RCC 7860 (cell line): ENCODE measurements at regions not wholly inside any gene's neighbourhood (a gene's known extent, or its start where the extent isn't known, plus 50 kb on each side); places are given as distances from the start of the nearest gene placed in this dataset.
A peak's percentile ranks its signal among the peaks of the same experiment; 100 is the strongest.
"Not testable (repeated sequence)": the region's sequence is repeated elsewhere in the genome, so short reads cannot be mapped to it uniquely, and the experiment has no call there.

ENCODE experiments used
- DNase-seq: peaks from one replicate; pipeline ENCODE4 v3.0.0-alpha.2; 2015; ENCODE audit warnings: low spot score
- FAIRE-seq: peaks from 2 replicates; lab custom pipeline; 2012; peaks lifted over from hg19 to GRCh38; lab: Jason Lieb, UNC

DNA sequence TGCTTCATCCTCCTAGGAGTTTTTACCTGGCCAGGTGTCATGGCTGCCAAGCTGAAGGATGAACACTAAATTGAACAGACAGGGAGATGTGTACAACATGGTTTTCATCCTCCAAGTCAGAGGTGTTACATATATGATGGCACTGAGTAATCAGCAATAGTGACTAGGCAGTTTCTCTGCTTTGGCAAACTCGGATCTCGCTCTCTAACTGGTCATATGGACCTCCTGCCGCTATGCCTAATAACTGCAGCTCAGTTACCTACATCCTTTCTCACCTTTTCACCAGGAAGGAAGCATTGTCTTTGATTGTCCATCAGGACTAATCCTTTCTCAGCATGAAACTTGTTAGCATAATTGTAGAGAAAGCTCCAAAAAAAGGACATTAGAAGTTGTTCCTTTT is 175.9 kb upstream of the PLSCR5 start:
- DNase-seq (no peak), FAIRE-seq (no peak)

DNA sequence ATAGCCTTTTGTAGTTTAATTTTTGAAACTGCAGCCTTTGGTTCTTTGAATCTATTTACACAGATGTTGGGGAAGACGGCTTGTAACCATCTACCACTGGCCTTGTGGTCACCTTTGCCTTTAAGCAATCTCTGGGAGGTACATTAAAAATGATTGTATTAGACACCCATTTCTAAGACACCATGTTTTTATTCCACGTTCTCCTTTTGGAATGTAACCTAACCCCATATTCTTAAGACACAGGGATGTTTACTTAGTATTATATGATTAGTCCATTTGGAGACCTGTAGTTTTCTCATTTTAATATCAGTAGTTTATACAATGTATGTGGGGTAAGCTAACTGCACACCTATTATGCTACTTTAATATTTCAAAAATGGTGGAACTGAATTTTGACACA is 175.1 kb upstream of the PLSCR5 start:
- no peak for FAIRE-seq
- no peak for DNase-seq

DNA sequence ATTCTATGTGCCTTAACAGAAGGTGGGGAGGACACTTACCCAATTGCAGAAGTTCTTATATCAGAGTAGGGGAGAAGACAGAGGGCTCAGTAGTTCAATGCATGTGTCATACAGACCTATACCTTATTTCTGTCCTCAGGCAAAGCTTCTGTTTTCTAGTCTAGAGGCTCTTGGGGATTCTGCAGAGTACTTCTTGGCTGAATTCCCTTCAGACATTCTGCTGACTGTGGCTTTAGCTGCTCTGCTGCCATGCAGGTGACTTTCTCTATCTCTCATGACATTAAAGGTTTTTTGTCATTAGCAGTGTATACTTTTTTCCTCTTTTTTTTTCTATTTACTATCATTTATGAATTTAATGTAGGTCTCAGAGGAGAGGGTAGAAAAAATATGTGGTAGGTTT is 172.8 kb upstream of the PLSCR5 start:
- no peak for FAIRE-seq

DNA sequence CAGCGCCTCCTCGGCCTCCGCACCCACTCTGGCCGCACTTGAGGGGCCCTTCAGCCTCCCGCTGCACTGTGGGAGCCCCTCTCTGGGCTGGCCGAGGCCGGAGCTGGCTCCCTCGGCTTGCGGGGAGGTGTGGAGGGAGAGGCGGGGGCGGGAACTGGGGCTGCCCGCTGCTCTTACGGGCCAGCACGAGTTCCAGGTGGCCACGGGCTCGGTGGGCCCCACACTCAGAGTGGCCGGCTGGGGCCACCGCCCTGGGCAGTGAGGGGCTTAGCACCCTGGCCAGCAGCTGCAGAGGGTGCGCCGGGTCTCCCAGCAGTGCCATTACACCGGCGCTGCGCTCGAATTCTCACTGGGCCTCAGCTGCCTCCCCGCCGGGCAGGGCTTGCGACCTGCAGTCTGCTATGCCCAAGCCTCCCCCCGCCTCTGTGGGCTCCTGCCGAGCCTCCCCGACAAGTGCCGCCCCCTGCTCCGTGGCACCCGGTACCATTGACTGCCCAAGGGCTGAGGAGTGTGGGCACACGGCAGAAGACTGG is 167.1 kb upstream of the PLSCR5 start:
- no peak for FAIRE-seq
- no peak for DNase-seq

More for the DNA sequence above, 172.8 kb upstream of the PLSCR5 start:
- no peak for DNase-seq

DNA sequence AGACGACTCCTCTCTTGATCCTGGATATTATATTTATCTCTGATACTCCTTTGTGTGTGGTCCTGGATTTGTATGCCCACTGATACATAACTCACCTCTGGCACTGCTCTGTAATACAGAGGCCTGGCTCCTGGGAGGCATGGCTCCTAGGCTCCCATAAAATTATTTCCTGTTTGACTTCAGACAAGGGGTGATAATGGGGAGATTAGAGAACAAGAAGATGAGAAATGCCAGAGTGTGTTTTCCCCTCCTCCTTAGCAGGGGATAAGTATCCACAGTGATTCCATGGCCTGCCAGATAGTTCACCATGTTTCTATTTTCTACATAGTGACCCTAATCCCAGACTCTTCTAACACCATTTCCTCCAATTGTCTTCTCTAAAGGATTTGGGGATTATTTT is 165.7 kb upstream of the PLSCR5 start:
- DNase-seq: no peak
- no peak for FAIRE-seq

DNA sequence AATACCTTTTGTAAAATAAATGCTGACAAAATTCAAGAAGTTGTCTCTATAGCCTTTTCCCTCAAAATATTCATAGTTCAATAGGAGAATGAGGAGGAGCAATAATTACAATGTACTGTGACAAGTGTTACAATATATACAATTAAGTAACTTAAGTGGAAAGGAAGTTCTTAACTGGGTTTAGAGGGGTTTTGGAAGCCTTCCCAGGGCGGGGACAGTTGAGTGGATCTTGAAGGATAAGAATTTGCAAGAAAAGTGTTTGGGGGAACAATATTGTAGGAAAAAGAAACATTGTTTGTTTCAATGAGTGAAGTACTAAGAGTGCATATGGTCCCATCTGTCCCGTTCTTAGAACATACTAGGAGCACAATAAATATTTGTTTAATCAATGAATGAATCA is 165.2 kb upstream of the PLSCR5 start:
- no peak for DNase-seq
- FAIRE-seq: no peak

DNA sequence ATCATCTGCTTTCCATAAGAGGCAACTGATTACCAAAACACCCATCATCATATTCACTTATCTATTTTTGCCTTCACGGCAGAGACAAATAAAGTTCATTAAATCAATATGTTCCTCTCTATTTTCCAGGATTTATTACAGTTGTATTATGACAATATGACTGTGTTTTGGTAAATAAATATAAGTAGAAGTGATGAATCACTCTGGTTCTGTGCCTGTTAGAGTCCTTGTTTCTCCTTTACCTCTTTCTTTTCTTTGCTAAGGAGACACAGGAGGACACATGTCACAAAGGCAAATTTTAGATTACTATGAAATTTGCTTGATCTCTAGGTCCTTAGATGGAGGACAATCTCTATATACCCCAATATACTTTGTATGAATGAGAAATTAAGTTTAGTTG is 152.6 kb upstream of the PLSCR5 start:
- FAIRE-seq (no peak), DNase-seq (no peak)

DNA sequence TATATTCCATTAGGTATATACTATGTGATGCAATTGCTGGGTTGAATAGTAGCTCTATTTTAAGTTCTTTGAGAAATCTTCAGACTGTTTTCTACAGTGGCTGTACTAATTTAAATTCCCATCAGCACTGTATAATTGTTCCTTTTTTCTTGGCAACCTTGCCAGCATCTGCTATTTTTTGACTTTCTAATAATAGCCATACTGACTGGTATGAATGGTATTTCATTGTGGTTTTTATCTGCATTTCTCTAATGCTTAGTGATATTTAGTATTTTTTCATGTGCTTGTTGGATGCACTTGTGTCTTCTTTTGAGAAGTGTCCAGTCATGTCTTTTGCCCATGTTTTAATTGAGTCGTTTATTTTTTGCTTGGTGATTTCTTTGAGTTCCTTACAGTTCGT is 145.1 kb upstream of the PLSCR5 start:
- no peak for FAIRE-seq
- DNase-seq: no peak

DNA sequence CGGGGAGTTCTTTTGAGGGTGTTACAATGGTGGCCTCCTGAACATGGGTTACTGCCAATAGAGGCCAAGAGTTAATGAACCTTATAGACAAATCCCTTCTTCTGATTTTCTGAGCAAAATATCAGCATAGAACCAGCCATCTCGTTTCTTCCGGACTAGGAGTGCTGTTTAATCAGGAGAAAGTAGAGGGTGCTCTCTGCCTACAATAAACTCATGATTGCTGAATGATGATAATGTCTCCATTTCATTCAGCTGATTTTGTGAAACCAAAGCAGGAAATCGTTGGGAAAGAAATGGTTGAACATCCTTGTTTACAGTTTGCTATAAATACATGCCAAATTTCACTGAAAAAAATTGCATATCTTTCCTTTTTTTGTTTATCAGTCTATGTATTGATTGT is 142.8 kb upstream of the PLSCR5 start:
- DNase-seq: no peak
- no peak for FAIRE-seq

DNA sequence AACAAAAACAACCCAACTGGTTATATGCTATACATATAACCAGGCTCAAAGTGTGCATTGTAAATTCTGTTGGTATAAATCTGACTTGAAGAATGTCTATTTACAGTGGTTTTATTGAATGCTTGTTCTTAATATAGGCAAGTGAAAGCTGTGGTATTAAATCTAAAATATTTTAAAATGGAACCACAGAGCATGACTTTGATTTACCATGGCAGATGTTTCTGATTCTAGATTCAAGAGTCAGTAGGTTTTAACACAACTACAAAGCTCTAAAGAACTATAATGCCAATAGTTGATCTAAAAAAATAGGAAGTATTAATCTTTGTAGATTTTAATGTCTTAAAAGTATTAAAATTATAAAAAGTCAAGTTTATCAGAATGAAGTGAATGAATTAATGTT is 141.9 kb upstream of the PLSCR5 start:
- FAIRE-seq (peak; percentile 2), DNase-seq (no peak)

DNA sequence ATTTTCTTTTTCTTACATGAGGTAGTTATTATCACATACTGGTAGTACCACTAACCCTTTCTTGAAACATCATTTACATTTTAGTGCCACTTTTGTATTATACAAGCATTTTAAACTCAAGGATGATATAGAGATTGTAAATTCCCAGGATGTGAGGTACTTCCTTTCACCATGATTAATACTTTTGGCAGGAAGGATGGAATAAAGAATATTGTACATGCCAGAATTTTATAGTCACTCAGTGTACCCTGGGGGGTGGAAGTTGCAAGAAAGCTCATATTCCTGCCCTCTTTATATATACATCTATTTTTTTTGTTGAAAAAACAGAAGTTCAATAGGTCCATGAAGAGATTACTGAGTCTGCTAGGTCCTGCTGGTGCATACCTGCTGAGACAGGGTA is 141.0 kb upstream of the PLSCR5 start:
- no peak for FAIRE-seq
- DNase-seq: no peak

DNA sequence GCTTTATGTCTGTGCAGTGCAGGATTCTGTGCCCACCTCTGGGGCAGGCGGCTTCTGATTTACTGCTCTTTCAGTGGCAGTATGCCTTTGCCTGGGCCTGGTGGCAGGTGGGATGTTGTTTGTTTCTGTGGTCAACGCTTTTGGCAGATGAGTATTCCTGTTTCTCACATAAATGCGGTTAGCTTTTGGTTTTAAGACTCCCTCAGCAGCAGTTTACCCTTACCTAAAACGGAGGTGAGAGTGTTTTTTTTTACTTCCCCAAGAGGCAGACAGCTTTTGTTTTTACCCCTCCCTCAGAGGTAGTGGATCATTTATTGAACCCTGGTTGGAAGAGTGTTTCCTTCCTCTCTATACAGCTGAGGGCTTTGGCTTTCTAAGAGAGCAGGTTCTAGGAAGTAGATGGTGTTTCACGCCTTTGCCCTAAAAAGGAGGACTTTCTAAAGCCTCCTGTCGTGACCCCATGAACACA is 134.1 kb upstream of the PLSCR5 start:
- no peak for DNase-seq
- FAIRE-seq: no peak

DNA sequence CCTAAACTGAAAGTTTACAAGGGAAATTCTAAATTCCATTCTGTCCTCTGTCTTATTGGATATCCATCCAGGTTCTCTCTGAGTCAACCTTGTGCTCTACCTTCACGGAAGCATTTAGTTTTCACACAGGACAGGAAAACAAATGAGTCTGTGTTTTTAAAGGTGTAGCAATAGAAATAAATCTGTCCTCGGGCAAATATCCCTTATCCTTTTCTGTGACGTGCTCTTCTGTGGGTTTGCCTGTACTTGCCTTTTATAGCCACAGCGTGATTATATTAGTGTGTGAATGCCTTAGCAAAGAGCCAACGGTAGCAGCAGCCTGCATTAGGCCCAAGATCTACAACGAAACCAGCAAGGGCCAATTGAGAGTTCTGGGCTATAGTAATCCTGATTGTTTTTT is 127.2 kb upstream of the PLSCR5 start:
- FAIRE-seq (no peak), DNase-seq (no peak)

DNA sequence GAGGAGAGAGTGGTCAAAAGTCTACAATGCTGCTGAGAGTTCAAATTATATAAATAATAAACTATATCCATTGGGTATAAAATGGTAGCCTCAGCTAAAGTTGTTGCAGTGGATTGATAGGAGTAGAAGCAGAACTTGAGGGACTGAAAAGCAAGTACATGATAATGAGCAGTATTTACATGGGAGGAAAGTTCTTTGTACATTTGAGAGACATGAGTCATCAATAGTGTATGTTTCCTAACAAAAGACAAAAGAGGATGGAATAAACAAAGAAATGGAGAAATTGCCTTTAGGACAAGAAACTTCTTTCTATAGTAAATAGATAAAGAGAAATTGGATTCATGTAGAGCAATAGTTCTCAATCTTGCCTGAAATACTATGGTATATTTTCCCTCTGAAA is 110.0 kb upstream of the PLSCR5 start:
- DNase-seq: no peak

DNA sequence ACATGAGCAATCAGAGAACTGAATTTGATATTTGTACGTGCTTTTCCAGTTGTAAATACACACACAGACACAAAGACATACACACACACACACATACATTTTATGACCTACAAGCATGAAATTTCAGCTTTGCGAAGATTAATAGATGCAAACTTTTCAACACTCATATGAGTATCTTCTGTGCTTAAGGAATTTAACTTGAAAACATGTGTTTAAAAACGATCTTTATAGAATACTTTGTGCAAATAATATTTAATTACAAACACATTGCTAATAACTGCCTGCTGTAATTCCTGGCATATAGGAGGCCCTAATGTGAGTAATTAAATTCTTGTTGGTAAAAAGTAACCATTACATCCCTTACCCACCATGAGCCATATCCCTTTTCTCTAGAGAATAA is 107.7 kb upstream of the PLSCR5 start:
- FAIRE-seq (no peak), DNase-seq (no peak)

More for the DNA sequence above, 110.0 kb upstream of the PLSCR5 start:
- no peak for FAIRE-seq

DNA sequence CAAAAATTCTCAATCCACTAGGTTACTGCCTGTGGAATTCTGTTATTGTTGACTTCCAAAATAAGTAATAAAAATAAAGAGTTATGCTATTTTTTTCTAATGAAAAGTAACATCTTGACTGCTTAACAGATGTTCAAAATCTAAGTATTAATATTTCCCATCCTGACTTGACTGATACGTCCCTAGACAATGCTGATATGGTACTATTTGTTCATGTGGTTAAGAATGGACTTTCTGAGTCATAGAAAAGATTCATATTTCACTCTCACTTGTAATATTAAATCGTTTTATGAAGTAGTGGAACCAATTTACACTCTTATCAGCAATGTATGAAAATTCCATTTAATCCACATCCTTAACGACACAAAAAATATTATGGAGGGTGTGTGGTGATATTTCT is 104.8 kb upstream of the PLSCR5 start:
- no peak for DNase-seq
- no peak for FAIRE-seq

DNA sequence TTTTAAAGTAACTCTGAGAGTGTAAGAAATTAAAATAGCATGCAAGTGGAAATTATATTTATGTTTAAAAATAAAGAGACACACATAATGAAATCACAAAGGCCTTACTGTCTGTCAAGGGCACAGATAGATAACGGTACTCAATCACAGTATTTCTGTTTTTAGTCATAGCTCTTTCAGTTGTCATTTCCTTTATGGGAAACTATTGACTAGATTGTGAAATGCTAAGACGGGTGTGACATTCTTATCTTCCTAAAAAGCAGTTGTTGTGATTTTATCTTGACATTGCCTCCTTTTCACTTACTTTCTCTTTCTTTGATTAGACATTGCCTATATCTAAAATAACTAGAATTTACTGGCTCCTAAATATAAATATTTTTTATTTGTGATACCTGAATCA is 100.1 kb upstream of the PLSCR5 start:
- DNase-seq (no peak), FAIRE-seq (no peak)

DNA sequence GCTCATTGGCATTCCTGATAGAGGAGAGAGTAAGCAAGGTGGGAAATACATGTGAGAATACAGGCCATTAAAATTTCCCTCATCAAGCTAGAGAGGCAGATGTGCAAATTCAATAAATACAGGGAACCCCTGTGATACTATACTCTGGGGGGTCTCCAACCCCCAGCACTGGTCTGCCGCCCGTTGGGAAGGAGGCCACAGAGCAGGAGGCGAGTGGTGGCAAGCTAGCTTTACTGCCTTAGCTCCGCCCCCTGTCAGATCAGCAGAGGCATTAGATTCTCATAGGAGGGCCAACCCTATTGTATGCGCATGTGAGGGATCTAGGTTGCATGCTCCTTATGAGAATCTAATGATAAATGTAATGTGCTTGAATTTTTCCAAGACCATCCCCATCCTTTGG is 97.1 kb upstream of the PLSCR5 start:
- no peak for FAIRE-seq
- no peak for DNase-seq

DNA sequence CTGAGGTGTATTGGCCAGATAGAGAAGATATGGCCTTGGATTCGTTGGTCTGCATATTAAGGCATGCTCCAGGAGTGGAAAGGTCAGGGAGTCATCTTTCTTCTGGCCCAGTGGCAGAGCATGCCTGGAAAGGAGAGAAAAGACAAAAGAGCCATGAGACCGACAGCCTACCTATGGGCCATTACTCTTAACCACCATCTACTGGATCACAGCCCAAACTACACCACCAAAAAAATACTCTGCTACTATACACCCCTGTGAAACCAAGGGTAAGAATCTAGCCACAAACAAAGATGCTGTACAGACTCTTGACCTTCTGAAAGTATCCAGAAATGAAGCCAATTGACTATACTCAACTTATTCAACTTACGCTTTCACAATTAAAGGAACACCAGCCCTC is 96.1 kb upstream of the PLSCR5 start:
- no peak for FAIRE-seq
- DNase-seq: no peak

DNA sequence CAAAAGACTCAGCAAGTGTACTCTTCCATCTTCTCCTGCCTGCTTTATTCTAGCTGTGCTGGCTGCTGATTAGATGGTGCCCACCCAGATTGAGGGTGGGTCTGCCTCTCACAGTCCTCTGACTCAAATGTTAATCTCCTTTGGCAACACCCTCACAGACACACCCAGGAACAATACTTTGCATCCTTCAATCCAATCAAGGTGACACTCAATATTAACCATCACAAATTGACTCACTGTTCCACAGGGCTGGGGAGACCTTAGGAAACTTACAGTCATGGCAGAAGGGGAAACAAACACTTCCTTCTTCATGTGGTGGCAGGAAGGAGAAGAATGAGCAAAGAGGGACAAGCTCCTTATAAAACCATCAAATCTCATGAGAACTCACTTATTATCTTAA is 94.9 kb upstream of the PLSCR5 start:
- not testable (repeated sequence) for DNase-seq, FAIRE-seq

DNA sequence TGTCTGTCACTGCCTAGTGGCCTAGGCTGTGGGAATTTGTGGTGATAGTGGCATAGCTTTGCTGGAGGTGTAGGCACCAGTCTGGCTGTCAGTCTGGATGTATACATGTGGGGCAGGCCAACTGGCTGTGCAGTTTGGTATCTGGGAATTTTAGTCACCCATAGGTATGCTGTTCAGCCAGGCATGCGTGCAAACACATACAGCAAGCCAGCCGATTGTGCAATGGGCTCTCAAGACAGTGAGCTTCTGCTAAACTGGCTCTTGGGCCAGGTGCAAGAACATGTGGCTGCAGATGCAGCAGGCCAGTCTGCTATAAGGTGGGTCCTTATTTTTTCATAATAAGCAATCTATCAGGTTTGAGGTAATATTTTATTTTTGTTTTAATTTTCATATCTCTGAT is 87.1 kb upstream of the PLSCR5 start:
- DNase-seq (peak; percentile 1), FAIRE-seq (no peak)

DNA sequence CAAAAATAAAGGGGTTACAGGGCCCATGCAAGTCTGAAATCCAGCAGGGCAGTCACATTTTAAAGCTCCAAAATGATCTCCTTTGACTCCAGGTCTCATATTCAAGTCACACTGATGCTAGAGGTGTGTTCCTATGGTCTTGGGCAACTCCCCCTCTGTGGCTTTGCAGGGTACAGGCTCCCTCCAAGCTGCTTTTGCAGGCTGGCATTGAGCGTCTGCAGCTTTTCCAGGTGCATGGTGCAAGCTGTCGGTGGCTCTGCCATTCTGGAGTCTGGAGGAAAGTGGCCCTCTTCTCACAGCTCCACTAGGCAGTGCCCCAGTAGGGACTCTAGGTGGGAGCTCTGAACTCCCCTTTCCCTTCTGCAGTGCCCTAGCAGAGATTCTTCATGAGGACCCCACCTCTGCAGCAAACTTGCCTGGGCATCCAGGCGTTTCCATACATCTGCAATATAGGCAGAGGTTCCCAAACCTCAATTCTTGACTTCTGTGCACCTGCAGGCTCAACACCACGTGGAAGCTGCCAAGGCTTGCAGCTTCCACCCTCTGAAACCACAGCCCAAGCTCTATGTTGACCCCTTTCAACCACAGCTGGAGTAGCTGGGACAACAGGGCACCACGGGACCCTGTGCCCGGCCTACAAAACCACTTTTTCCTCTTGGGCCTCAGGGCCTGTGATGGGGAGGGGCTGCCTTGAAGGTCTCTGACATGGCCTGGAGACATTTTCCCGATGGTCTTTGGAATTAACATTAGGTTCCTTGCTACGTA is 80.1 kb upstream of the PLSCR5 start:
- FAIRE-seq (no peak), DNase-seq (no peak)

DNA sequence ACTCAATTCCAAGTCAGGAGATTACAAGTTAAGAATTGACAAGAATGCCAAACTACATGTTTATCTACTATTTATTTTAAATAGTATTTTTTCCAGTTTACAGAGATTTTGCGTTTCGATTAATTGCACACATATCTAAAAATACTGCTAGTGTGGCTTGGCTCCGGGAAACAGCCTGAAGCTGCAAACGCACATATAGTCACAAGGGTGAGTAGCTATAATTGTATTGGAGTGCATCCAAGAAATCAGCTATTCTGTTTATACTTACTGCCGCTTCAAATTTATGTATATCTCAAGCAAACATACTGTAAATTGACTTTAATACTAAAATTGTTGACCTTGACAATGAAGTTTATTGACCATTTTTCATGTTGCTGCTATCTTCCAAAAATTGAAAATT is 77.0 kb upstream of the PLSCR5 start:
- FAIRE-seq (no peak), DNase-seq (no peak)
